Renal cortex interstitium (tissue), 11 donors: ENCODE measurements at regions not wholly inside any gene's neighbourhood (a gene's known extent, or its start where the extent isn't known, plus 50 kb on each side); places are given as distances from the start of the nearest gene placed in this dataset.

ENCODE experiments used
- DNase-seq, 11 donors: peaks; one replicate each; pipeline ENCODE4 v3.0.0-alpha.2; 2013; ENCODE audit warnings: low read depth in 9 of 11, low spot score in 4 of 11; ENCODE audit errors: extremely low read depth in 1 of 11

DNA sequence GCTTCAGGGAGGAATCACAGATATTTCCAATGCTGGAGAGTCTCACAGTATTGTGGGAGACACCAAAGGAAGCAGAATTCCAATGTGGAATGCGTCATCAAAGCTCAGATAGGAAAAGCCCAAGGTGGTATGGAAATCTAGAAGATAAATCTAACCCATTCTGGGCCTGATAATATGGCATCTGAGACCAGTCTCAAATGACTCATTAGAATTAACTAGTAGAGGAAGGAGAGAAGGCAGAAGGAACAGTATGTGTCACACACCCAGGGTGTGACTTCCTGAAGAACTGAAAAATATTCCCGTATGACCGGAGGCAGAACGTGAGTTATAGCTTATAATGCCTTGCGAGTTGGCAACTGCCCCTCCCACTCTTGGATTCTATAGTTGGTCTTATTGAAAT lies 499.2 kb downstream of the PLPP3 start:
- DNase-seq: no peak

DNA sequence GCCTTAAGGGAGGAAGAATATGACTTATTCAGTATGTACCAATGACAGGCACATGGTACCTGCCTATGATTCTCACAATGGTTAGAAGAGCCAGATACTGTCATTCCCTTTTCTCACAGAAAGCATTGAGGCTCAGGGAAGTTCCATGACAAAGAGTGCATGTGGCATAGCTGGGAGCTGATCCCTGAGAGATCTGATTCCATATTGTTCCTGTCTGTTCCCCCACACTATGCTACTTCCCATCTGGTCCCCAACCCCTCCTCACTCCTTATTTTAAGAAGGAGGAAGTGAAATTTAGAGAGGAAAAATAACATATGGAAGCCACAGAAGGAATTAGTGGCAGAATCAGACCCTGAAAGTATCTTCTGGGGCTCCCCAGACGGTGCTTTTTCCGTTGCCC lies 500.0 kb downstream of the PLPP3 start:
- no peak for DNase-seq

DNA sequence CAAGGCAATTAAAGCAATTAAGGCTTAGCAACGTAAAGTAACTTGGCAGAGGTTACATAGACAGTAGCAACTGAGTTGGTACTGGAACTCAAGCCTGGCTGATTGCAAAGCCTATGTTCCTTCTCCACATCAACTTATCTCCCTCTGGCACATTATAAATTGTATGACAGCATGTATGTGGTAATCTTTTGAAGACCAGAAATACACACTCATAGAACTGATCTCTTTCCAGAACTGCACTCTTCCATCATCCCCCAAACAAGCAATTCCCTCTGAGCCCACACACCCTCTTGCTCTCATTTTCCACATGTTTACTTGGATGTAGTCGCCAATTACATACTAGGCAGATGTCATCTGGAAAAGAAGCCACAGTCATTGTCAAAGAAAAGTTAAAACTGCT lies 502.2 kb downstream of the PLPP3 start:
- no peak for DNase-seq

DNA sequence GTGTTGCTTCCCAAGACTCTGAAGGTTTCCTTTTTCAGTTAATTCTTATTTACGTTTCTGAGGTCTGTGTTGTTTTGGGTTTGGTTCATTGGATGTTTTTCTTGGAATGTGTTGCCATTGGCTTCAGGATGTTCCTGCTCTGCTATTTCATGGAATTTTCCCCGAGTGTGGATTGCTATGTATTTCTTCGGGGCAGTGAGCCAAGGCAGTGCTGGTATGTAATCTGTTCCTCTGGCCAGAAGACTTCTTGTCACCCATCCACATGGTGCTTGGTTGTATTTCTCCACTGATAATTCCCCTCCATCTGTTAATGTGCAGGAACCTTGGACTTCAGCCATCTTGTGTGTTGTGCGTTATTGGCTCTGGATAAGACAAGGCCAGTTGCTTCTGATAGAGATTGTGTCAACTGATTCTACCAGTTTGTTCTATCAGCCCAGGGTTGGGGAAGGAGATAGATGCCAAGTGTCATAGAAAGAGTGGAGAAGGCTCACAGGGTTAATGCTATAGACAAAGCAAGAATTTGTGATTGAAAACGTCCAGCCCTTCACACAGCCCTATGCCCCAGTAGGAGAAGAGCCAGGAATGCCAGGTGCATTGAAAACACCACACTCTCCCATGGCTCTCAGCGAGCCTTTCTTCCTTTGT lies 505.2 kb downstream of the PLPP3 start:
- peak in 9 of 11 donors; percentile 16 to 61 (median 45) for DNase-seq

GRCh38 chr1:56073614-56074006 lies 505.8 kb downstream of the PLPP3 start:
- DNase-seq: no peak

DNA sequence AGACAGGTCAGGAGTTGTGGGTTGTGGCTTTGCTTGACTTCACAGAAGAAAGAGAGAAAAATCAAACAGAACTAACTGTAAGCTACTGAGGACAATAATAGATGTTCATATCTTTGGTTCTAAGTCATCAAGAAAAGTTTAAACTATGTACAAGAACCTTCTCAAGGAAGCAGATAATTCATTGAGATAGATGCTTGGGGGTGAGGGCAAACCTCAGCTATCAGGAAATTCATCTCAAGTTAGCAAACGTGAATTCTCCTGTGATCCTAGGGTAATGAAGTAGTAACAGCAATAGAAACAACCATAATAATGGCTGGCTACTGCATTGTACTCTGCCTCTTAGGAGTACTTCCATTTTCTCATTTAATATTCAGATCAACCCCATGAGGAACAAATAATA lies 506.2 kb downstream of the PLPP3 start:
- no peak for DNase-seq

GRCh38 chr1:56072310-56072709 lies 507.1 kb downstream of the PLPP3 start:
- no peak for DNase-seq

GRCh38 chr1:56071351-56071750 lies 508.0 kb downstream of the PLPP3 start:
- DNase-seq: no peak

DNA sequence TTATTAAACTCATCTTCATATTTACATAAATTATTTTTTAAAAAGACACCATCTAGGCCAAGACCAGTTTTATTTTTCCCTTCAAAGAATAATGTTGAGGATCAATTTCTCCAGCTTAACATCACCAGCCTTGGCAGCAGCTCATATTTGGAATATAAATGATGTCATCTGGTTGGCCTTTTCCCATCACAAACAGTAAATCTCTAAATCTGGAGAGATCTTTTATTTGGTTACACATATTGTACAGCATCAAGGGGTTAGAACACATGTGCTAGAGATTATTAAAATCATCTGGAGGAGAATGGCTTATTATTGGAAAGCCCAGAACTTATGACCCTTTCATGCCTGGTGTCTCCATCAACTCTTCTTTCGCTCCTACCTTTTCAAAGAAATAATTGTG lies 508.8 kb downstream of the PLPP3 start:
- DNase-seq: no peak

DNA sequence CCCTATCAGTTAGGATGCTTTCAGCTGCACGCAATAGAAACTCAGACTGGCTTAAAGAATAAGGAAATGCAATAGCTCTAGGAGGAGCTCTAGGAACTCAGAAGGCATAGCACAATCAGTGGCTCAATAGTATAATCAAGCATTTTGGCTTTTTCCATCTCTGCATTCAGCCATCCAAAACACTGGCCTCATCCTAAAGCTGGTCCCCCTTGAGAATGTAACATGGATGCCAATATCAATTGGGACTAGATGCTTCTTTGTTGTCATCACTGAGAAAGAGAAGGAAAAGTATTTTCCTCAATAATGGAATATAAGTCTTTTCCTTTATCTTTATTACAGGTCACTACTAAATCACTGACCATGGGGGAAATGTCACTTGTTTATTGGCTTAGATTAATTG lies 509.5 kb downstream of the PLPP3 start:
- DNase-seq: no peak

GRCh38 chr1:56068908-56069307 lies 510.5 kb downstream of the PLPP3 start:
- no peak for DNase-seq

- DNase-seq: no peak
These were observed 511.2 kb downstream of the PLPP3 start for GRCh38 chr1:56068210-56068609.

- DNase-seq: no peak
These were observed 513.6 kb downstream of the PLPP3 start for GRCh38 chr1:56065729-56066128.

- no peak for DNase-seq
These were observed 514.7 kb downstream of the PLPP3 start for GRCh38 chr1:56064705-56065104.

DNA sequence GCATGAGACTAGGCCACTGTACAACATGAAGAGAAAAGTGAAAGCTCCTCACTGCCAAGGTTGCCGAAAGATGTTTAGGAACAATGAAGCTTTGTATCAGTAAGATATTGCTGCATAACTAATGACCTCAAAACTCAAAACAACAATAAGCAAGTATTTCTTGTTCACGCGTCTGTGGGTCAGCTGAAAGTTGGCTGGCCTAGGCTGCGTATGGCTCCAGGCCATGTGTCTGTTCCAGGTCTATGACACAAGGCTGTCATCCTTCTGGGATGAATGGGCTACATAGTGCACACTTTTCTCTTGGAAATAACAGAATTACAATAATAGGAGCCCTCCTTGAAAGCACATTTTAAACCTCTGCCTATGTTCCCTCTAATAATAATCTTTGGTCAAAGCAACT lies 515.9 kb downstream of the PLPP3 start:
- no peak for DNase-seq

DNA sequence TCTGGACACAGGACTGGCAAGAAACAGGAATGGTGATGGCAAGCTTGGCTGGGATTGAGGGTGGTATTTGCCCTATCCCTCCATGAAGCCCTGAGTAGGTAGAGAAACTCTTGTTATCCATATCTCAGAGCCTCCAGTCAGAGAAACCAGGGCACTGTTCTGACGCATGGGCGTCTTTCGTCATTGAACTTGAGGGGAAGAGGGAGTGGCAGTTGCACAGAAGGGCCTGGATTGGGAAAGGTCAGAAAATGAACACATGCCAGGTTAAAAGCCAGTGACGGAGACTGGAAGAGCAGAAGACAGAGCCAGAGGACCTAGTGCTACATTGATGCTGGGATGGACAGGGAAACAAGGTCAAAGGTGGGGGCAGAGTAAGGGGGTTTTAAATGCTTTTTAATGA lies 516.7 kb downstream of the PLPP3 start:
- no peak for DNase-seq

GRCh38 chr1:56061824-56062223 lies 517.5 kb downstream of the PLPP3 start:
- DNase-seq: no peak

GRCh38 chr1:56060906-56061305 lies 518.5 kb downstream of the PLPP3 start:
- DNase-seq: no peak

GRCh38 chr1:56057466-56058405 lies 521.6 kb downstream of the PLPP3 start:
- DNase-seq: no peak

DNA sequence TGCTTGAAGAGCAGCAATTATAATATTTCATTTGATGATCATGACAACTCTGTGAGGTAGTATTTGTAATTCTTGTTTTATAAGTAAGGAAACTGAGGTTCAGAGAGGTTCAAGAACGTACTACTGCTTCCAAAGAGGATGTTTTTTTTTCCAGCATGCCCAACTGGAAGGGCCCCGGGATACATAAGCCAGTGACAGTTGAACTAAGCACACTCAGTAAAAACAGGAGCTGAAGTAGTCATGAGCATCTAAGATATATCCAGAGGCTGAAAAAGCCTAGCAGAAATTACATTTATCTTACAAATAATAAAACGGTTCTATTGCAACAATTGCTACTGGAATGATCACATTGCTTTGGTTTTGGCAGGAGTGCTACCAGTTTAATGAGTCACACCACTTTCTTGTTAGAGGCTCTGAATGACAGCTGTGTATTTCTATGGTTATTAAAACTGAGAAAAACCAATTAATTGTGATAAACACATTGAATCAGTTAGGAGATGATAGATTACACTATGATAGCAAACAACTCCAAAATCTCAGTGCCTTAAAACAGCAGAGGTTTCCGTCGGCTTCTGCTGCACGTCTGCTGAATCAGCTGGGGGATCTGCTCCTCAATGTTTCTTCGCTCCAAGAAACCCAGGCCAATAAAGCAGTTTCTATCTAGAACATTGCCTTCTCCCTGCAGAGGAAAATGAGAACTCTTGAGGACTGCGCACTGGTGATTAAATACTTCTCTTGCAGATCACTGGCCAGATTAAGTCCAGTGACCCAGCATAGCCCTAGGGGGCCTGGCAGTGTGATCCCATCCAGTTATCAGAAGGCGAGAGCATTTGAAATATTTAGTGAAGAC lies 522.7 kb downstream of the PLPP3 start:
- DNase-seq: no peak
